ENCODE measurements at regions not wholly inside any gene's neighbourhood (a gene's known extent, or its start where the extent isn't known, plus 50 kb on each side); places are given as distances from the start of the nearest gene placed in this dataset.

DNA sequence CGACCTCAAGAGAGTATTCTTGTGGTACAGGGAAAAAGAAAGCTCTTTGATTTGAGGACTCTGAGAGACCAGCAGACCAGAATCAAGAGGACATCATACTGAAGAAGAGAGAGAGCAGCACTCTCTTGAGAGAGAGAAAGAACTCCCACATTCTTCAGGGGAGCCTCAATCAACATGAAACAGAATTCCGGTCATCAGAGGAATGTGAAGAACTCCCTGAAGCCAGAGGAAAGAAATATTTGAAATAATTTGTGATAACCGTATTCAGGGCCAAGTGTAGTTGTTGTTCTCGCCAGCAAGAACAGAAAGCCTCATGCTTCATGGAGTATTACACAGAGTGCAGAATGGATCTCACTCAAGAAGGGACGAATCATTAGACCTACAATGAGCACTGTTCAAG lies 363.8 kb upstream of the TMEM132C start:
- TF ChIP-seq, protein P1, sequence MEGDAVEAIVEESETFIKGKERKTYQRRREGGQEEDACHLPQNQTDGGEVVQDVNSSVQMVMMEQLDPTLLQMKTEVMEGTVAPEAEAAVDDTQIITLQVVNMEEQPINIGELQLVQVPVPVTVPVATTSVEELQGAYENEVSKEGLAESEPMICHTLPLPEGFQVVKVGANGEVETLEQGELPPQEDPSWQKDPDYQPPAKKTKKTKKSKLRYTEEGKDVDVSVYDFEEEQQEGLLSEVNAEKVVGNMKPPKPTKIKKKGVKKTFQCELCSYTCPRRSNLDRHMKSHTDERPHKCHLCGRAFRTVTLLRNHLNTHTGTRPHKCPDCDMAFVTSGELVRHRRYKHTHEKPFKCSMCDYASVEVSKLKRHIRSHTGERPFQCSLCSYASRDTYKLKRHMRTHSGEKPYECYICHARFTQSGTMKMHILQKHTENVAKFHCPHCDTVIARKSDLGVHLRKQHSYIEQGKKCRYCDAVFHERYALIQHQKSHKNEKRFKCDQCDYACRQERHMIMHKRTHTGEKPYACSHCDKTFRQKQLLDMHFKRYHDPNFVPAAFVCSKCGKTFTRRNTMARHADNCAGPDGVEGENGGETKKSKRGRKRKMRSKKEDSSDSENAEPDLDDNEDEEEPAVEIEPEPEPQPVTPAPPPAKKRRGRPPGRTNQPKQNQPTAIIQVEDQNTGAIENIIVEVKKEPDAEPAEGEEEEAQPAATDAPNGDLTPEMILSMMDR (IDR thresholded peaks at IDR 0.05; ENCODE audit: borderline replicate concordance, control extremely low read depth, extremely low read depth, insufficient read depth, missing control alignments) = no peak
- in situ Hi-C loops (cut with MboI; ENCODE audit: low sequenced_read_pairs, unreplicated experiment) = no loop called here
- DNase-seq (ENCODE audit: low spot score) = no peak

DNA sequence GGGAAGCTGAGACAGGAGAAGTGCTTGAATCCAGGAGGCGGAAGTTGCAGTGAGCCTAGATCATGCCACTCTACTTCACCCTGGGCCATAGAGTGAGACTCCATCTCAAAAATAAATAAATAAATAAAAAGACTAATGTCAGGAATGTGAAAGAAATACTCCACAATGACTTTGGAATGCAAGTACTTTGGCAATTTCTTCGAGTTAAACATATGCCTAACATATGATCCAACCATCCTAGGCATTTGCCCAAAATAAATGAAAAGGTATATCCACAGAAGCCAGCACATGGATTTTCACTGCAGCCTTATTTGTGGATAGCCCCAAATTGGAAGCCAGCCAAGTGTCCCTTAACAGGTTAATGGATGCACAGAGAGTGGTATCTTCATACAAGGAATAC lies 357.9 kb upstream of the TMEM132C start:
- in situ Hi-C loops (cut with MboI; ENCODE audit: low sequenced_read_pairs, unreplicated experiment) = no loop called here
- DNase-seq (ENCODE audit: low spot score) = no peak
- TF ChIP-seq, protein P1 (IDR thresholded peaks at IDR 0.05; ENCODE audit: borderline replicate concordance, control extremely low read depth, extremely low read depth, insufficient read depth, missing control alignments) = no peak

DNA sequence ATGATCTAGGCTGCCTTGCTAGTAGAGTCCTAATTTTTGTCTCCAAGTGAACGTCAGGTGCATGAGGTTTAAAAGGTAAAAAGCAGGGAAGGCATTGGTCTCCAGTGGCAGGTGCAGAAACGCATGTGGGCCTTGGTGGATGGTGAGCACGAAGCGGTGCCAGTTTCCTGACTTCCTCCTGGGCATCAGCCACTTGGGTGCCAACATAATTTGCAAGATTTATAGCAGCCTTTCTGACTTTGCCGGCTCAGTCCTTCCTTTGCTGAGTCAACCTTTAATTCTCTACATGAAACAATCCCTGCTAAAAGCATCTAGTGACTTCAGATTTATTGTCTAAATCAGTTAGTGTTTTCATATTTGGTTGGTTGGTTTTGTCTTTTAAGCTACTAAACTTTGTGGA lies 355.7 kb upstream of the TMEM132C start:
- no peak for DNase-seq (ENCODE audit: low spot score)
- TF ChIP-seq, protein P1 (IDR thresholded peaks at IDR 0.05; ENCODE audit: borderline replicate concordance, control extremely low read depth, extremely low read depth, insufficient read depth, missing control alignments) = no peak
- in situ Hi-C loops (cut with MboI; ENCODE audit: low sequenced_read_pairs, unreplicated experiment) = no loop called here

DNA sequence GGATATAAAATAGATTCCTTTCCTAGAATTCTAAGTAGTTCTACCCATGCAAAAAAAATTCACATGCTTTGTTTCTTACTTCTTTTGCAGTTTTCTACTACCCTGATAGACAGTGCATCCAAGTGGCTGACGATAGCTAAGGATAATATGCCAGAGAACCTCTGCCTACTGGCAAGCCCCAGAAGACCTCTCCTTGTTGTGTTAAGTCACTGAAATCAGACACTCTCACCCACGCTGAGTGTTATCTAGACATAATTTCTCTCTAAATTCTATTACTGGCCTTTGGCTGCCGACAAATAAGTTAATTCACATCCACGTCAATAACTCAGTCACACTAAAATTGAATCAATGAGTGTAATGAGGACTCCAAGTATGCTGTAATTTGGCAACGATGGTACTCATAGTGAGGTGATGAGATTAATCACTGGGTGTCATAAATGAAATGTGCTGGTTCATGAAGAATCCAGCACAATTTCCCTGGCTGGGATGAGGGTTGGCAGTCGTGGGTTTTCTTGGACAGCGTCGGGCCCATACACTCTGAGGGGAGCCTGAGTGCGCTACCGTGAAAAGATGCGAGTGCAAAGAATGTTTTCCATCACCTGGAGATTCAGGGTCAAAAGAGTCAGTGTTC lies 354.8 kb upstream of the TMEM132C start:
- DNase-seq (ENCODE audit: low spot score) = no peak
- TF ChIP-seq, protein P1 (IDR thresholded peaks at IDR 0.05; ENCODE audit: borderline replicate concordance, control extremely low read depth, extremely low read depth, insufficient read depth, missing control alignments) = no peak
- in situ Hi-C loops (cut with MboI; ENCODE audit: low sequenced_read_pairs, unreplicated experiment) = no loop called here

DNA sequence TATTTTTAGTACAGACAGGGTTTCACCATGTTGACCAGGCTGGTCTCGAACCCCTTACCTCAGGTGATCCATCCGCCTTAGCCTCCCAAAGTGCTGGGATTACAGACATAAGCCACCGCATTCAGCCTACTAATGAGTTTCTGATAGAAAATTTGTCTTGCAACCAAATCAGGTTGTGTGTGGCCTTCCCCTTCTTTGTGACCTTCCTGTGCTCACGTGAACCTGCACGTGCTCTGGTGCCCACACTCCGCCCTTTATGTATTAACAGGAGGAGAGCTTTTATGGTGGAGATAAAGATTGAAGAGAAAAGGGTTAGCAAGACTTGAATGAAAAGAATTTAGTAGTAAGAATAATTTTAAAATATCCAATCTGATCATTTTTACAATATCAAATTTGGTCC lies 343.5 kb upstream of the TMEM132C start:
- DNase-seq (ENCODE audit: low spot score) = no peak
- in situ Hi-C loops (cut with MboI; ENCODE audit: low sequenced_read_pairs, unreplicated experiment) = no loop called here
- TF ChIP-seq, protein P1 (IDR thresholded peaks at IDR 0.05; ENCODE audit: borderline replicate concordance, control extremely low read depth, extremely low read depth, insufficient read depth, missing control alignments) = no peak

DNA sequence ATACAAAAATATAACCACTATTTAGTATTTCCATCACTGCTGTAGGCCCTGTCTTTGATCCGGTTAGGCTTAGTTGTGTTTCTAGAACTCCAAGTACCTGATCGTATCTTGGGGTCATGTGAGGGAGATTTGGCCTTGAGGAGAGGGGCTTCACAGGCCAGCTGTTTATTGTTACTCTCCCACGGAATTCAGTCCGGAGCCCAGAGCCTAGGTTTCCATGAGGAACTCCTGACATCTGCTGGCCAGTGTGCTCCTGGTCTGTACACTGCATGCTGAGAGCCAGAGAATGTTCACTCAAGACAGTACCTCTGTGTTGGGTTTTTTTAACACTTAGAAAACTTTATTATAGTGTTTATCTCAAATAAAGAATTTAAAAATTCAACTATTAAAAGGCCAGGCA lies 341.0 kb upstream of the TMEM132C start:
- TF ChIP-seq, protein P1 (IDR thresholded peaks at IDR 0.05; ENCODE audit: borderline replicate concordance, control extremely low read depth, extremely low read depth, insufficient read depth, missing control alignments) = no peak
- in situ Hi-C loops (cut with MboI; ENCODE audit: low sequenced_read_pairs, unreplicated experiment) = no loop called here
- no peak for DNase-seq (ENCODE audit: low spot score)

Data from GM13976 (cell line).